GM23248 (cell line): ENCODE measurements at regions not wholly inside any gene's neighbourhood (a gene's known extent, or its start where the extent isn't known, plus 50 kb on each side); places are given as distances from the start of the nearest gene placed in this dataset.

Experiments
- DNase-seq: peaks from one replicate; pipeline ENCODE4 v3.0.0-alpha.2; 2015
- H2AFZ ChIP-seq: fragments of 200-600 bp; sonication (generic); 2 replicates; pipeline ENCODE4 v1.6.1; 2016; ENCODE audit warnings: antibody characterized with exemption
- H3F3A ChIP-seq: fragments of 200-600 bp; sonication (generic); 2 replicates; pipeline ENCODE4 v1.6.1; 2016; ENCODE audit warnings: mild to moderate bottlenecking, antibody characterized with exemption, mixed run types; ENCODE audit not compliant: insufficient read depth
- H3K27ac ChIP-seq: fragments of 200-600 bp; sonication (generic); 2 replicates; pipeline ENCODE4 v1.5.1; 2016; ENCODE audit warnings: mild to moderate bottlenecking
- H3K27me3 ChIP-seq: fragments of 200-600 bp; sonication (generic); replicated peaks from 2 replicates; pipeline ENCODE4 v1.6.1; 2016; ENCODE audit warnings: mild to moderate bottlenecking; ENCODE audit not compliant: insufficient read depth
- H3K36me3 ChIP-seq: fragments of 200-600 bp; sonication (generic); 2 replicates; pipeline ENCODE4 v1.6.1; 2016; ENCODE audit warnings: low read depth, mild to moderate bottlenecking
- H3K4me1 ChIP-seq: fragments of 200-600 bp; sonication (generic); 2 replicates; pipeline ENCODE4 v1.6.1; 2016; ENCODE audit warnings: mild to moderate bottlenecking; ENCODE audit not compliant: insufficient read depth
- H3K4me2 ChIP-seq: fragments of 200-600 bp; sonication (generic); one replicate; pipeline ENCODE4 v1.6.1; 2016; ENCODE audit warnings: mild to moderate bottlenecking; ENCODE audit not compliant: unreplicated experiment
- H3K4me3 ChIP-seq: fragments of 200-600 bp; sonication (generic); 2 replicates; pipeline ENCODE4 v1.5.1; 2016; ENCODE audit warnings: mild to moderate bottlenecking
- H3K79me2 ChIP-seq: fragments of 200-600 bp; sonication (generic); 2 replicates; pipeline ENCODE4 v1.6.1; 2016; ENCODE audit warnings: mild to moderate bottlenecking; ENCODE audit not compliant: insufficient read depth
- H3K9ac ChIP-seq: fragments of 200-600 bp; sonication (generic); 2 replicates; pipeline ENCODE4 v1.6.1; 2016; ENCODE audit warnings: mild to moderate bottlenecking
- H3K9me2 ChIP-seq: fragments of 200-600 bp; sonication (generic); 2 replicates; pipeline ENCODE4 v1.6.1; 2016; ENCODE audit warnings: mixed run types, mild to moderate bottlenecking, moderate library complexity; ENCODE audit not compliant: insufficient read depth
- H3K9me3 ChIP-seq: fragments of 200-600 bp; sonication (generic); one replicate; pipeline ENCODE4 v1.6.1; 2017; ENCODE audit warnings: low read depth
- H4K20me1 ChIP-seq: fragments of 200-600 bp; sonication (generic); 2 replicates; pipeline ENCODE4 v1.6.0; 2016; ENCODE audit not compliant: insufficient read depth
- EZH2 ChIP-seq: fragments of 200-600 bp; sonication (generic); IDR thresholded peaks from 2 replicates; pipeline ENCODE4 v1.6.1; 2018; ENCODE audit warnings: antibody characterized with exemption, mild to moderate bottlenecking; ENCODE audit not compliant: insufficient read depth, poor library complexity, severe bottlenecking
- EZH2phosphoT487 ChIP-seq: fragments of 200-600 bp; sonication (generic); IDR thresholded peaks from 2 replicates; pipeline ENCODE4 v1.6.1; 2018; ENCODE audit warnings: antibody characterized with exemption, moderate library complexity, mild to moderate bottlenecking, low read depth; ENCODE audit not compliant: insufficient read depth
- WGBS, 2 experiments: methylation state at CpG; one replicate each; pipeline ENCODE4 v1.1.6; 2015 to 2017; ENCODE audit warnings: low lambda C conversion rate in 2 of 2, low coverage in 1 of 2; ENCODE audit errors: missing lambda C conversion rate in 2 of 2; 5-methylcytosine and 5-hydroxymethylcytosine counted together
- in situ Hi-C: fragments of 300-500 bp; cut with MboI; formaldehyde crosslinking; loops from 2 replicates; pipeline ENCODE4 v1.15.0; 2020

DNA sequence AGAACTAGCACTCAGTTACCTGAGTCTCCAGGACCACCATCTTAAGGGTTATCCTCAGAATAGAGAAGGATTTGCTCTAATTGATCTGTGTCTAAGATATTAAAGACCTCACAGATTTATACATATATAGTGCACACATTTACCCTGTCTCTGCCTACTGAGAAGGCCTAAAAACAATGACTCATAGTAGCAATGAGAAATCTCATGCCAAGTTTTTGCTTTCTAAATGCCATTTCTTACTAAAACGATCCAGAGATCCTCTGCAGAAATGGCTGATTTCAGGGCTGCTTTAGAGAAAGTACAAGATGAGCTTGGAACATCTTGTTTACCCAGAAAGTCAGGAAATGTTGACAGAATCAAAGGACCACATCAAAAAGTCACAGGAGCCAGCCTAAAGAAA lies 79.1 kb upstream of the INPP4B start:
- no peaks in the 10 kb centered on the region for H3K36me3 ChIP-seq
- H3K4me1 ChIP-seq = peaks cover 5% of the 10 kb centered on the region; the same call in 1 of the 2 replicates
- H3K79me2 ChIP-seq = no peaks in the 10 kb centered on the region
- no peaks in the 10 kb centered on the region for H3K27me3 ChIP-seq
- peak overlapping the region; percentile 37 for H3K4me2 ChIP-seq
- WGBS, 2 experiments = 0 to 5% methylated on average over 1 of the region's 1 CpG
- no peaks in the 10 kb centered on the region for H3K9me3 ChIP-seq
- no peaks in the 10 kb centered on the region for H4K20me1 ChIP-seq
- no peak overlapping the region for H3K27ac ChIP-seq
- in situ Hi-C loops = no loop called here
- TF ChIP-seq EZH2 (no peak), EZH2phosphoT487 (no peak)
- peak; percentile 68 for DNase-seq
- no peak overlapping the region for H3K9ac ChIP-seq
- no peaks in the 10 kb centered on the region for H3F3A ChIP-seq
- no peaks in the 10 kb centered on the region for H3K9me2 ChIP-seq
- H3K4me3 ChIP-seq = no peak overlapping the region
- peak overlapping the region; percentile 51; the same call in 1 of the 2 replicates for H2AFZ ChIP-seq

DNA sequence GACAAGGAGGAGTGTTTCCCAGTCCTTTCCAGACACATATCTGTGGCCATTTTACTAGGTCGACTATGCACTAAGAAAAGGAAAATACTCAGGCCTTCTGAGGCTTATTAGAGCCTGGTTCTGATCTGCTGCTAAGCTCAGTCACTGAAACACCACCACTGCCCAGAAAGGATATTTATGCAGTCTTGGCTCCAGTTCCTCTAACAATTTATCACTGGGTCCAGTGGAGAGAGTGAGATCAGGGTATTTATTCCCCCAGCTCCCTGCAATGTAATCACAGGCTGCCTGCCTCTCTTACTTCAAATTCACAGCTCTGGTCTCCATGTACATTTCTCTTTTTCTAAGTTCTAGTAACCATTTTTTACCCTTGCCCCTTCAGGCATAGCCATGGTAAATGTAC lies 81.6 kb upstream of the INPP4B start:
- Histone ChIP-seq H3K79me2 (no peaks in the 10 kb centered on the region), H3K36me3 (no peaks in the 10 kb centered on the region), H3K9me3 (no peaks in the 10 kb centered on the region), H3K4me1 (peaks cover 5% of the 10 kb centered on the region; the same call in 1 of the 2 replicates), H3K9me2 (no peaks in the 10 kb centered on the region), H3K27ac (no peak overlapping the region), H4K20me1 (no peaks in the 10 kb centered on the region), H3F3A (no peaks in the 10 kb centered on the region), H3K27me3 (no peaks in the 10 kb centered on the region), H3K9ac (no peak overlapping the region), H3K4me3 (no peak overlapping the region), H2AFZ (no peak overlapping the region), H3K4me2 (no peak overlapping the region)
- 14 to 25% methylated on average over 1 of the region's 1 CpG for WGBS, 2 experiments
- DNase-seq = no peak
- in situ Hi-C loops = no loop called here
- TF ChIP-seq EZH2phosphoT487 (no peak), EZH2 (no peak)

DNA sequence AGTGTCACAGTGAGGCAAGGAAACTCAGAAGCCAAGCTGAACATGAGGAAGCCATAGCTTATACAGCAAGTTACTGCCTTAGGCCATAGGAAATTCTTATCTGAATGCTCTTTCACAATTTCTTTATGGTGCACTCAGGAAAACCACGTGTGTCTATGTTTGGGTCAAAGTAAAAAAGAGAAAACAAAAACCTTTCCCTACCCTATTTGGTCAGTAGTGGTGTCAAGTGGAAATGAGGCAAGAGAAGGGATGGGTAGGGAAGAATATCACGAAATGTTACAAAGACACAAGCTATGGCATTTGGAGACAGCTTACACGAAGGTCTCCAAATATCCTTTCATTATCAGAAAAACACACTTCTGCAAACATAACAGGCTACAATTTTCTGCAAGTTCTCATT lies 83.4 kb upstream of the INPP4B start:
- Histone ChIP-seq H3K4me3 (no peak overlapping the region), H2AFZ (no peak overlapping the region), H3F3A (no peaks in the 10 kb centered on the region), H3K36me3 (no peaks in the 10 kb centered on the region), H3K9ac (no peak overlapping the region), H3K27me3 (no peaks in the 10 kb centered on the region), H3K4me2 (no peak overlapping the region), H3K27ac (no peak overlapping the region), H3K9me3 (no peaks in the 10 kb centered on the region), H4K20me1 (no peaks in the 10 kb centered on the region), H3K4me1 (peaks cover 5% of the 10 kb centered on the region; the same call in 1 of the 2 replicates), H3K9me2 (no peaks in the 10 kb centered on the region), H3K79me2 (no peaks in the 10 kb centered on the region)
- TF ChIP-seq EZH2 = no peak
- no peak for TF ChIP-seq EZH2phosphoT487
- in situ Hi-C loops = no loop called here
- no peak for DNase-seq
- WGBS, 2 experiments = 33 to 36% methylated on average over 3 of the region's 3 CpGs

DNA sequence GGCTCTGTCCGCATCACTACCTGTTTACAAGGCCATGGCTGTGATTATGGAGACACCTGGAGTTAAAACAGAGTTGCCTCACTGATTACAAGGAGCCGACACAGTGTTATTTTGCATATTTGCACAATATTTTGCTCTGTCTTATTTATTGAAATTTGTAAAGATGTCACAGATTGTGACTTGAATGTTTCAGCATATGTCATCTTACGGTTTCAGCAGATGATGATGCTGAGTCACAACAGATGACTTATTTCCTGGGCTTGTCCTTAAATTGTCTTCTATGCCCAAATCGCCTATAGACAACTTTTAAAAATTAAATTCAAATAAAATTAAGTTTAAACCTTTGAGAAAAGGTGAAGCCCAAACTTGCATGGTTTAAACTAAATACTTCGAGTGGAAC lies 87.1 kb upstream of the INPP4B start:
- peak; percentile 29 for DNase-seq
- in situ Hi-C loops = no loop called here
- Histone ChIP-seq H4K20me1 (no peaks in the 10 kb centered on the region), H3K4me3 (no peak overlapping the region), H3K9me3 (no peaks in the 10 kb centered on the region), H3K9ac (no peak overlapping the region), H3K4me2 (no peak overlapping the region), H3K4me1 (no peaks in the 10 kb centered on the region), H3F3A (no peaks in the 10 kb centered on the region), H3K27ac (no peak overlapping the region), H3K9me2 (no peaks in the 10 kb centered on the region), H3K79me2 (no peaks in the 10 kb centered on the region), H3K27me3 (no peaks in the 10 kb centered on the region), H3K36me3 (no peaks in the 10 kb centered on the region), H2AFZ (no peak overlapping the region)
- TF ChIP-seq EZH2 (no peak), EZH2phosphoT487 (no peak)
- 62 to 65% methylated on average over 5 of the region's 5 CpGs for WGBS, 2 experiments

DNA sequence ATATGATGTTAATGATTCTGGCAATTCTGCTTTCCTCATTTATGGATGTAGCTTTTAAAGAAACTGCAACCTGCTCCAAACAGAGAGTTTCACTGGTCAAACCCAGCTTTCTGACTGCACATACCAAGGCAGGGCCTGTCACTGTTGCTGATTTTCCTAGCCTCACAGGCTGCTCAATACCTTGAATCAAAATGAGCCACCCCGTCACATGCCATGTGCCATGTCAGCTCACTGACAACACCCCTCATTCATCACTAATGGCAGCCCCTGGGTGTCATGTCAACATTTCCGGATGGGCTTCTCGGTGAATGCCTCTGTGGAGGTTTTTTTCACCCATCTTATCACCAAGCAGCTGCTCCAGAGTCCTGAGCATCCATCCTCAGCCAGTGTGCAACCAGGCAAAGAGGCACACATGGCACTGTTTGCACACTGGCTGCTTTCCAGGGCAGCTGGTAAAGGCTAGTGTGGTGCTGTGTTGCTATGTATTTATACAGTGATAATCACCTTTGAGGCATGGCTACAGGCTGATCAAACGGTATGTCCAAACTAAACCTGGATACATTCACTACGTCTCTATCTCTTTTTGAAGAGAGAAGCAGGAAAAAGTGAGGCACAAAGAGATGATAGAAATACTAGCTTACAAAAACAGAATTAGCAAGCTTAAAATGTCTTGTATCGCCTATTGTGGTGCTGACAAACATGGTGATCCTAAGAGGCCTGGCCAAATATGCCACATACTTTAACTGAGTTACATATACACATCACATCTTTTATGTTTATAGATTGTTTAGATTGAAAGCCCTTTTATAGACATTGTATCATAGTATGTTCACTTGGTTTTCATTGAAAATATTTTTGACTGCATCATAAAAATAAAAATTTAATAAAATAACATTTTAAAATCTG lies 94.6 kb upstream of the INPP4B start:
- DNase-seq = no peak
- H3K27ac ChIP-seq = no peak overlapping the region
- no peak for TF ChIP-seq EZH2
- no peak for TF ChIP-seq EZH2phosphoT487
- no peak overlapping the region for H3K9ac ChIP-seq
- H3K4me1 ChIP-seq = 0 out of 2 replicates have a peak, but pooled peaks cover 3% of the 10 kb centered on the region
- H3K9me2 ChIP-seq = no peaks in the 10 kb centered on the region
- no peaks in the 10 kb centered on the region for H4K20me1 ChIP-seq
- 61 to 67% methylated on average over 6 of the region's 6 CpGs for WGBS, 2 experiments
- H3F3A ChIP-seq = no peaks in the 10 kb centered on the region
- no peaks in the 10 kb centered on the region for H3K79me2 ChIP-seq
- in situ Hi-C loops = no loop called here
- no peaks in the 10 kb centered on the region for H3K36me3 ChIP-seq
- no peaks in the 10 kb centered on the region for H3K27me3 ChIP-seq
- H3K4me2 ChIP-seq = no peak overlapping the region
- H3K9me3 ChIP-seq = no peaks in the 10 kb centered on the region
- H3K4me3 ChIP-seq = no peak overlapping the region
- H2AFZ ChIP-seq = no peak overlapping the region
